Tibial artery (tissue), 4 donors: ENCODE measurements at regions not wholly inside any gene's neighbourhood (a gene's known extent, or its start where the extent isn't known, plus 50 kb on each side); places are given as distances from the start of the nearest gene placed in this dataset.

Experiments
- DNase-seq, 2 donors: peaks; one replicate each; pipeline ENCODE4 v3.0.0-alpha.2; 2019
- H3K27ac ChIP-seq, 2 donors: fragments of 200-600 bp; sonication (generic) in 1 of 2; 1 replicate in 1 of 2; 2 replicates in 1 of 2; pipeline ENCODE4 v1.5.1; 2018 to 2019; ENCODE audit warnings: mild to moderate bottlenecking in 1 of 2
- H3K27me3 ChIP-seq, 2 donors: fragments of 200-600 bp; sonication (generic) in 1 of 2; one replicate each; pipeline versions ENCODE4 v1.5.1 to v1.6.0; 2016 to 2019
- H3K36me3 ChIP-seq, 3 donors: fragments of 200-600 bp; sonication (generic) in 2 of 3; one replicate each; pipeline ENCODE4 v1.5.1; 2016 to 2019; ENCODE audit warnings: mild to moderate bottlenecking in 2 of 3
- H3K4me1 ChIP-seq, 4 donors: fragments of 200-600 bp; sonication (generic) in 2 of 4; 1 replicate in 3 of 4; 2 replicates in 1 of 4; pipeline ENCODE4 v1.5.1; 2016 to 2019
- H3K4me3 ChIP-seq, 2 donors: fragments of 200-600 bp; sonication (generic) in 1 of 2; 1 replicate in 1 of 2; 2 replicates in 1 of 2; pipeline ENCODE4 v1.5.1; 2018 to 2019; ENCODE audit warnings: mild to moderate bottlenecking in 2 of 2
- H3K9me3 ChIP-seq, 3 donors: fragments of 200-600 bp; sonication (generic) in 1 of 3; one replicate each; pipeline ENCODE4 v1.5.1; 2016 to 2019
- CTCF ChIP-seq, 2 experiments: fragments of 200-600 bp in 1 of 2; fragments of 450-650 bp in 1 of 2; IDR thresholded peaks; one replicate each; pipeline ENCODE4 v1.5.1; 2017 to 2019; ENCODE audit warnings: antibody characterized with exemption in 2 of 2, mild to moderate bottlenecking in 1 of 2, moderate library complexity in 1 of 2
- intact Hi-C: fragments of 100-400 bp; cut with DNase I; formaldehyde crosslinking; loops from one replicate; pipeline ENCODE4 v1.15.0; 2023; ENCODE audit warnings: low total_unique reads

- peaks cover 0 to 14% (median 8%) of the 10 kb centered on the region in 4 donors for H3K4me1 ChIP-seq
- DNase-seq, result no peak
- H3K36me3 ChIP-seq, result no peaks in the 10 kb centered on the region
- H3K4me3 ChIP-seq, result no peak overlapping the region
- H3K9me3 ChIP-seq, result no peaks in the 10 kb centered on the region
- H3K27me3 ChIP-seq, result no peaks in the 10 kb centered on the region
- no peak for TF ChIP-seq CTCF (IDR thresholded peaks at IDR 0.05)
- intact Hi-C loops, result no loop called here
- H3K27ac ChIP-seq, result no peak overlapping the region
These were observed 232.9 kb downstream of the SPTSSA start for GRCh38 chr14:34229140-34229539.

- Histone ChIP-seq H3K27me3 (no peaks in the 10 kb centered on the region), H3K27ac (no peak overlapping the region), H3K9me3 (no peaks in the 10 kb centered on the region), H3K4me1 (peaks cover 0 to 10% (median 7%) of the 10 kb centered on the region in 4 donors), H3K36me3 (no peaks in the 10 kb centered on the region), H3K4me3 (no peak overlapping the region)
- no peak for TF ChIP-seq CTCF (IDR thresholded peaks at IDR 0.05)
- intact Hi-C loops, result no loop called here
- DNase-seq, result no peak
These were observed 233.4 kb downstream of the SPTSSA start for GRCh38 chr14:34228650-34228976.

GRCh38 chr14:34227834-34228649 is 234.0 kb downstream of the SPTSSA start:
- no peaks in the 10 kb centered on the region for H3K36me3 ChIP-seq
- peak overlapping the region in 1 of 2 donors; percentile 19 for H3K4me3 ChIP-seq
- no peak overlapping the region for H3K27ac ChIP-seq
- intact Hi-C loops, result no loop called here
- peak; percentile 62 to 67 for TF ChIP-seq CTCF (IDR thresholded peaks at IDR 0.05)
- no peaks in the 10 kb centered on the region for H3K27me3 ChIP-seq
- H3K4me1 ChIP-seq, result peaks cover 0 to 5% (median 4%) of the 10 kb centered on the region in 4 donors
- DNase-seq, result peak; percentile 54 to 66
- H3K9me3 ChIP-seq, result no peaks in the 10 kb centered on the region

- DNase-seq, result no peak
These were observed 237.8 kb downstream of the SPTSSA start for GRCh38 chr14:34224221-34224620.

GRCh38 chr14:34223373-34224148 is 238.5 kb downstream of the SPTSSA start:
- no peak for TF ChIP-seq CTCF (IDR thresholded peaks at IDR 0.05)
- Histone ChIP-seq H3K36me3 (no peaks in the 10 kb centered on the region), H3K27ac (no peak overlapping the region), H3K4me3 (no peak overlapping the region), H3K4me1 (no peaks in the 10 kb centered on the region), H3K27me3 (no peaks in the 10 kb centered on the region), H3K9me3 (no peaks in the 10 kb centered on the region)
- DNase-seq, result no peak
- intact Hi-C loops, result loop anchor here (2.0 kb wide), 1 partner anchor 385 kb away; no protein-coding TSS in a partner anchor

More at GRCh38 chr14:34224221-34224620, 237.8 kb downstream of the SPTSSA start:
- H3K27me3 ChIP-seq, result no peaks in the 10 kb centered on the region
- H3K36me3 ChIP-seq, result no peaks in the 10 kb centered on the region
- intact Hi-C loops, result no loop called here
- no peak overlapping the region for H3K27ac ChIP-seq
- H3K9me3 ChIP-seq, result no peaks in the 10 kb centered on the region
- H3K4me1 ChIP-seq, result no peaks in the 10 kb centered on the region
- no peak for TF ChIP-seq CTCF (IDR thresholded peaks at IDR 0.05)
- no peak overlapping the region for H3K4me3 ChIP-seq
